Sciatic nerve (tissue), 2 donors: ENCODE measurements at regions not wholly inside any gene's neighbourhood (a gene's known extent, or its start where the extent isn't known, plus 50 kb on each side); places are given as distances from the start of the nearest gene placed in this dataset.

Experiments
- ATAC-seq: fragments of 200-7000 bp; cut with Tn5 transposase; one replicate; pipeline ENCODE4 v1.9.1; 2020; ENCODE audit warnings: mild to moderate bottlenecking, moderate library complexity
- DNase-seq: peaks from one replicate; pipeline ENCODE4 v3.0.0-alpha.2; 2020; ENCODE audit warnings: low spot score
- intact Hi-C: fragments of 100-400 bp; cut with DNase I; formaldehyde crosslinking; loops from one replicate; pipeline ENCODE4 v1.14.2; 2022
- donor health status: DM: no; HTN: no; CAD: no.
- donor health status: DM: no; HTN: no; CAD: no.

DNA sequence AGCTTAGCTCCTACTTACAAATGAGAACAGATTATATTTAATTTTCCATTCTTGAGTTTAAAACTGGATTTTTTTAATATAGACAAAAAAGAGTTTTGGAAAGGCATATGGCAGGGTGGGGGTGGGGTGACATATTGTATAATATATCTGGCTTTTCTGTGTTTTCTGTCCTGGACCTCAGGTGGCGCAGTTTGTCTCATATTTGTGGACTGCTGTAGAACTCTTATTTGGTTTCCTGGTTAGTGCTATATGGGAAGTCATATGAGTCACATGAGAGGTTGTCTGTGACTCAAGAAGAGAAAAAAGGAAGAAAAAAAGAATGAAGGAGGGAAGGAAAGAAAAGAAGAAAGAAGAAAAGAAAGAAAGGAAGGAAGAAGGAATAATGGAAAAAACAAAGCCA lies 131.8 kb downstream of the CLVS2 start:
- intact Hi-C loops = no loop called here
- no peak for DNase-seq
- ATAC-seq = no peak

DNA sequence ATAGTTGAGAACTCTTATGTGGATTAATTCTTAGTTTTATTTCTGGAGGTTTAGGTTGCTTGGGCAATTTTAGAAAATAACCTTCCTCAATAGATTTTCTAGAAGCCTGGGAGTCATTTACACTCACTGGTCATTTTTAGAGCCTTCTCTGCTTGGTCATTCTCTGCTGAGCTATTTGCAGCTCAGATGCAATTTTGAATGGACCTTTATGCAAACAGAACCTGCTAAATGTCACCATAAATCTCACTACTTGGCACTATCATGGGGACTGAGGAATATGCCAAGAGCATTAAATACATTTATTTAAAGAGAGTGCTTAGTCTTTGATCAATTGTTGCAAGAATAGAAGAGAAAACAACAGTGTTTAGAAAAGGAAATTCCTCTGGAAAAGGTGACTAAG lies 154.0 kb downstream of the CLVS2 start:
- ATAC-seq (no peak), DNase-seq (no peak)
- intact Hi-C loops = no loop called here

DNA sequence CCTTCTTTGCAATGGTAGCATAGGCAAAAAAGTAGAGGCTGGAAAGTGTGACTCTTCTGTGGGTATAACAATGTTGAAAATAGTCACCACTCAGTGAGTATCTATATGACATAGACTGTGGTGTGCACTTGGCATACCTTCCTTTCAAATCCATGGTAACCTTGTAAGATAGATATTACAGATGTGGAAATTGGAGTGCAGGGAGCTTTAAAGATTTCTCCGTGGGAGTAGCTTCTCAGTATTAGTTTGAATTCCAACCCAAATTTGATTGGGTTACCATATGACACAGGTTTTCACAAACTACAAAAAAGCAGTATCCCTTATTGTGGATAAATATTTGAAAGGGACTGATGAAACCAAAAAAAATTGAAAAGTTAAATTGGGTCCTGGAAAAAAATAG lies 163.8 kb downstream of the CLVS2 start:
- ATAC-seq (no peak), DNase-seq (no peak)
- intact Hi-C loops = loop anchor here (5.0 kb wide), 1 partner anchor 787 kb away; no protein-coding TSS in a partner anchor
